Chondrocyte (in vitro differentiated cells): ENCODE measurements at regions not wholly inside any gene's neighbourhood (a gene's known extent, or its start where the extent isn't known, plus 50 kb on each side); places are given as distances from the start of the nearest gene placed in this dataset.

Experiments
- DNase-seq: peaks from one replicate; pipeline ENCODE4 v3.0.0; 2021; ENCODE audit warnings: mixed read lengths, low spot score
- H3K27ac Mint-ChIP-seq: one replicate; pipeline ENCODE4 v1.8.0; 2021; ENCODE audit warnings: mild to moderate bottlenecking, moderate library complexity, mixed read lengths; ENCODE audit not compliant: unreplicated experiment
- H3K27me3 Mint-ChIP-seq: 2 replicates; pipeline ENCODE4 v1.8.0; 2021; ENCODE audit warnings: low read depth, mixed read lengths
- H3K36me3 Mint-ChIP-seq: 2 replicates; pipeline ENCODE4 v1.8.0; 2021; ENCODE audit warnings: low read depth, mixed read lengths
- H3K4me1 Mint-ChIP-seq: 2 replicates; pipeline ENCODE4 v1.8.0; 2021; ENCODE audit warnings: low read depth, mild to moderate bottlenecking, mixed read lengths
- H3K4me3 Mint-ChIP-seq: one replicate; pipeline ENCODE4 v1.8.0; 2021; ENCODE audit warnings: mild to moderate bottlenecking, moderate library complexity, mixed read lengths; ENCODE audit not compliant: unreplicated experiment
- H3K9me3 Mint-ChIP-seq: 2 replicates; pipeline ENCODE4 v1.8.0; 2021; ENCODE audit warnings: low read depth, mixed read lengths
- CTCF ChIP-seq: fragments of 200-600 bp; sonication (generic); IDR thresholded peaks from 2 replicates; pipeline ENCODE4 v1.5.0; 2021; ENCODE audit warnings: antibody characterized with exemption, mild to moderate bottlenecking, moderate library complexity

GRCh38 chr12:102344691-102345090 is 135.7 kb downstream of the IGF1 start:
- H3K4me3 Mint-ChIP-seq, result no peak overlapping the region
- DNase-seq, result no peak
- no peaks in the 10 kb centered on the region for H3K36me3 Mint-ChIP-seq
- peaks cover 4% of the 10 kb centered on the region for H3K9me3 Mint-ChIP-seq
- H3K27ac Mint-ChIP-seq, result no peak overlapping the region
- H3K4me1 Mint-ChIP-seq, result no peaks in the 10 kb centered on the region
- no peak for TF ChIP-seq CTCF
- H3K27me3 Mint-ChIP-seq, result peaks cover 6% of the 10 kb centered on the region

GRCh38 chr12:102343361-102344121 is 136.8 kb downstream of the IGF1 start:
- Mint-ChIP-seq H3K36me3 (no peaks in the 10 kb centered on the region), H3K27me3 (peaks cover 6% of the 10 kb centered on the region), H3K27ac (no peak overlapping the region), H3K4me1 (no peaks in the 10 kb centered on the region), H3K9me3 (peaks cover 4% of the 10 kb centered on the region), H3K4me3 (no peak overlapping the region)
- DNase-seq, result no peak
- no peak for TF ChIP-seq CTCF

GRCh38 chr12:102342281-102343006 is 137.9 kb downstream of the IGF1 start:
- Mint-ChIP-seq H3K4me3 (no peak overlapping the region), H3K27me3 (peaks cover 10% of the 10 kb centered on the region), H3K36me3 (no peaks in the 10 kb centered on the region), H3K27ac (no peak overlapping the region), H3K4me1 (no peaks in the 10 kb centered on the region), H3K9me3 (peaks cover 4% of the 10 kb centered on the region)
- no peak for TF ChIP-seq CTCF
- no peak for DNase-seq

GRCh38 chr12:102334765-102335164 is 137.1 kb upstream of the PMCH start:
- Mint-ChIP-seq H3K4me3 (no peak overlapping the region), H3K9me3 (peaks cover 5% of the 10 kb centered on the region), H3K27ac (no peak overlapping the region)

More at GRCh38 chr12:102334765-102335164, 137.1 kb upstream of the PMCH start:
- no peaks in the 10 kb centered on the region for H3K4me1 Mint-ChIP-seq
- no peak for TF ChIP-seq CTCF
- H3K36me3 Mint-ChIP-seq, result no peaks in the 10 kb centered on the region
- H3K27me3 Mint-ChIP-seq, result peaks cover 13% of the 10 kb centered on the region
- no peak for DNase-seq
